IMR-90 (cell line): ENCODE measurements at regions not wholly inside any gene's neighbourhood (a gene's known extent, or its start where the extent isn't known, plus 50 kb on each side); places are given as distances from the start of the nearest gene placed in this dataset.

Source experiments
- BHLHE40 ChIP-seq: fragments of 150-350 bp; IDR thresholded peaks from 2 replicates; pipeline ENCODE4 v1.6.1; 2016; ENCODE audit warnings: mild to moderate bottlenecking, low read depth, low read length
- CHD1 ChIP-seq: IDR thresholded peaks from 2 replicates; pipeline ENCODE4 v1.6.1; 2012; ENCODE audit warnings: low read depth, low read length, improper control_type of control experiment
- ELK1 ChIP-seq: fragments of 150-350 bp; IDR thresholded peaks from 2 replicates; pipeline ENCODE4 v1.6.1; 2016; ENCODE audit warnings: low read depth, mild to moderate bottlenecking, low read length, moderate library complexity, borderline replicate concordance
- MAFK ChIP-seq: IDR thresholded peaks from 2 replicates; pipeline ENCODE4 v1.6.1; 2012; ENCODE audit warnings: low read depth, low read length, improper control_type of control experiment
- MAZ ChIP-seq: IDR thresholded peaks from 2 replicates; pipeline ENCODE4 v1.6.1; 2012; ENCODE audit warnings: low read depth, mild to moderate bottlenecking, low read length, improper control_type of control experiment, moderate library complexity, borderline replicate concordance
- NFE2L2 ChIP-seq: fragments of 150-350 bp; IDR thresholded peaks from 2 replicates; pipeline ENCODE4 v1.6.1; 2016; ENCODE audit warnings: low read depth, mild to moderate bottlenecking, low read length
- POLR2A ChIP-seq: IDR thresholded peaks from 2 replicates; pipeline ENCODE4 v1.6.1; 2012; ENCODE audit warnings: mild to moderate bottlenecking, low read depth, low read length
- RAD21 ChIP-seq: IDR thresholded peaks from 2 replicates; pipeline ENCODE4 v1.6.1; 2012; ENCODE audit warnings: low read length, improper control_type of control experiment
- SMC3 ChIP-seq: fragments of 150-350 bp; IDR thresholded peaks from 2 replicates; pipeline ENCODE4 v1.6.1; 2016; ENCODE audit warnings: low read depth, mild to moderate bottlenecking, antibody characterized with exemption, low read length, moderate library complexity
- TF ChIP-seq, protein P1 (sequence below): conservative IDR thresholded peaks from 2 replicates; pipeline ENCODE4 v1.5.1; 2012; ENCODE audit warnings: mild to moderate bottlenecking, low read depth, low read length, improper control_type of control experiment
- TF ChIP-seq, protein P2 (sequence below): fragments of 150-350 bp; IDR thresholded peaks from 2 replicates; pipeline ENCODE4 v1.6.1; 2017; ENCODE audit warnings: mild to moderate bottlenecking, antibody characterized with exemption, low read length, low read depth

- TF ChIP-seq POLR2A (no peak), NFE2L2 (no peak), RAD21 (no peak), ELK1 (no peak), MAZ (no peak), MAFK (no peak), BHLHE40 (no peak), SMC3 (no peak), CHD1 (no peak)
- TF ChIP-seq, protein P1, sequence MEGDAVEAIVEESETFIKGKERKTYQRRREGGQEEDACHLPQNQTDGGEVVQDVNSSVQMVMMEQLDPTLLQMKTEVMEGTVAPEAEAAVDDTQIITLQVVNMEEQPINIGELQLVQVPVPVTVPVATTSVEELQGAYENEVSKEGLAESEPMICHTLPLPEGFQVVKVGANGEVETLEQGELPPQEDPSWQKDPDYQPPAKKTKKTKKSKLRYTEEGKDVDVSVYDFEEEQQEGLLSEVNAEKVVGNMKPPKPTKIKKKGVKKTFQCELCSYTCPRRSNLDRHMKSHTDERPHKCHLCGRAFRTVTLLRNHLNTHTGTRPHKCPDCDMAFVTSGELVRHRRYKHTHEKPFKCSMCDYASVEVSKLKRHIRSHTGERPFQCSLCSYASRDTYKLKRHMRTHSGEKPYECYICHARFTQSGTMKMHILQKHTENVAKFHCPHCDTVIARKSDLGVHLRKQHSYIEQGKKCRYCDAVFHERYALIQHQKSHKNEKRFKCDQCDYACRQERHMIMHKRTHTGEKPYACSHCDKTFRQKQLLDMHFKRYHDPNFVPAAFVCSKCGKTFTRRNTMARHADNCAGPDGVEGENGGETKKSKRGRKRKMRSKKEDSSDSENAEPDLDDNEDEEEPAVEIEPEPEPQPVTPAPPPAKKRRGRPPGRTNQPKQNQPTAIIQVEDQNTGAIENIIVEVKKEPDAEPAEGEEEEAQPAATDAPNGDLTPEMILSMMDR: no peak
- TF ChIP-seq, protein P2, sequence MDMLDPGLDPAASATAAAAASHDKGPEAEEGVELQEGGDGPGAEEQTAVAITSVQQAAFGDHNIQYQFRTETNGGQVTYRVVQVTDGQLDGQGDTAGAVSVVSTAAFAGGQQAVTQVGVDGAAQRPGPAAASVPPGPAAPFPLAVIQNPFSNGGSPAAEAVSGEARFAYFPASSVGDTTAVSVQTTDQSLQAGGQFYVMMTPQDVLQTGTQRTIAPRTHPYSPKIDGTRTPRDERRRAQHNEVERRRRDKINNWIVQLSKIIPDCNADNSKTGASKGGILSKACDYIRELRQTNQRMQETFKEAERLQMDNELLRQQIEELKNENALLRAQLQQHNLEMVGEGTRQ: no peak
Measured at GRCh38 chr2:12623051-12623450, 93.7 kb upstream of the TRIB2 start.
